ENCODE measurements at regions not wholly inside any gene's neighbourhood (a gene's known extent, or its start where the extent isn't known, plus 50 kb on each side); places are given as distances from the start of the nearest gene placed in this dataset.

DNA sequence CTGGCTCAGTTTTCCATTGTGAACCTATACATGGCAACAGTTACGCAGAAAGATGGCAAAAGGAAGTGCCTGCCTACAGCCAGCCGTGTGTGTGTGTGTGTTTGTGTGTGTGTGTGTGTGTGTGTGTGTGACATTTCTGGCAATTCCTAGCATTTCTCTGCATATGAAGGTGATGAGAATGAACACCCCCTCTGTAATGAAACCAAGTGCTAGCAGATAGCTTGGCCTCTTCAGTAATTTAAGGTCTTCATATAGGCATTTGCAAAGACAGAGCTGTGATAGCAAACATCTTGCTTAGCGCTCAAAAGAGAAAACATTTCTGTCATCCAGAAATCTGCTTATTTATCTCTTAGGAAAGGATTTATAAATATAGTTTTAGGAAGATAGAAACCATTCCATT is 389.1 kb downstream of the AACS start:
- TF ChIP-seq, protein P1, sequence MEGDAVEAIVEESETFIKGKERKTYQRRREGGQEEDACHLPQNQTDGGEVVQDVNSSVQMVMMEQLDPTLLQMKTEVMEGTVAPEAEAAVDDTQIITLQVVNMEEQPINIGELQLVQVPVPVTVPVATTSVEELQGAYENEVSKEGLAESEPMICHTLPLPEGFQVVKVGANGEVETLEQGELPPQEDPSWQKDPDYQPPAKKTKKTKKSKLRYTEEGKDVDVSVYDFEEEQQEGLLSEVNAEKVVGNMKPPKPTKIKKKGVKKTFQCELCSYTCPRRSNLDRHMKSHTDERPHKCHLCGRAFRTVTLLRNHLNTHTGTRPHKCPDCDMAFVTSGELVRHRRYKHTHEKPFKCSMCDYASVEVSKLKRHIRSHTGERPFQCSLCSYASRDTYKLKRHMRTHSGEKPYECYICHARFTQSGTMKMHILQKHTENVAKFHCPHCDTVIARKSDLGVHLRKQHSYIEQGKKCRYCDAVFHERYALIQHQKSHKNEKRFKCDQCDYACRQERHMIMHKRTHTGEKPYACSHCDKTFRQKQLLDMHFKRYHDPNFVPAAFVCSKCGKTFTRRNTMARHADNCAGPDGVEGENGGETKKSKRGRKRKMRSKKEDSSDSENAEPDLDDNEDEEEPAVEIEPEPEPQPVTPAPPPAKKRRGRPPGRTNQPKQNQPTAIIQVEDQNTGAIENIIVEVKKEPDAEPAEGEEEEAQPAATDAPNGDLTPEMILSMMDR (IDR thresholded peaks at IDR 0.05; ENCODE audit: extremely low read depth, low read depth, low read length): no peak

DNA sequence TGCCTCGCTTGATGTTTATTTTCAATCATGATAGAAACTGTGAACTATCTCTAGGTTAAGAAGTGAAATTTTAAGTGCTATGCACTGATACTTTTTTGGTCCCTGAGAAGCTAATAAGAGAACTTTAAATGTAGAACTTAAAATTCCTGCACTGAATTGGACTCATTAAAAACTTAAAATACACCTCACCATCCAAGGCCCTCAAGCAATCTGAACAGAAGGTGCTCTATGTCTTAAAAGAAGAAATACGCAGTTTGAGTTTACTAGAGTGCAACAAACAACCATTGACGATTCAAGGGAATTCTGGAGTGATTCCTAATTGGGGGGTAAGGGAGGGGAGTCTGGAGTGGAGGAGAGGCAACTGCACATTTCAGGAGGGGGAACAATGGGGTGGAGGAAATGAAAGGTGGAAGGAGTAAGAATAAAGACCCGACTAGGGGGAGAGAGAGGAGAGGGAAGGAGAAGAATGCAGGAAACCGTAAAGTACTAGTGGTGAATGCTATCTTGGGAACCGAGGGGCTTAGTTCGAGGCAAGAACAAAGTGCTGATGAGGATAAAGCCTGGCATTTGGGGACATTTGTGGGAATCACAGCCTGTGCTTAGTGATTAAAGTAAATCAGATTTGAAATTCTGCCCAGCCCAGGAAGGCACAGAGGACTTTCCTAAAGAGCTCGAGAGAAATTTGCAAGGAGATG is 389.7 kb downstream of the AACS start:
- H3K4me3 ChIP-seq (ENCODE audit: insufficient read depth, low read length): no peak overlapping the region
- no peaks in the 10 kb centered on the region for H4K20me1 ChIP-seq (ENCODE audit: insufficient read depth, low read length)
- no peaks in the 10 kb centered on the region for H3K36me3 ChIP-seq (ENCODE audit: insufficient read depth, low read length)
- no peaks in the 10 kb centered on the region for H3K4me1 ChIP-seq (ENCODE audit: insufficient read depth, low read length)
- H3K27me3 ChIP-seq (ENCODE audit: insufficient read depth, low read length): no peaks in the 10 kb centered on the region
- TF ChIP-seq, protein P1 (IDR thresholded peaks at IDR 0.05; ENCODE audit: extremely low read depth, low read depth, low read length): no peak
- H2AFZ ChIP-seq (ENCODE audit: low read length): no peak overlapping the region
- peaks cover 3% of the 10 kb centered on the region for H3K9me3 ChIP-seq (ENCODE audit: low read depth, low read length)
- no peak overlapping the region for H3K27ac ChIP-seq (ENCODE audit: low read depth, low read length)
- DNase-seq (ENCODE audit: insufficient read length, low spot score, missing footprints): no peak
- H3K4me2 ChIP-seq (ENCODE audit: insufficient read depth, low read length): no peak overlapping the region
- no peaks in the 10 kb centered on the region for H3K79me2 ChIP-seq (ENCODE audit: insufficient read depth, low read length)

More for the DNA sequence above, 389.1 kb downstream of the AACS start:
- Histone ChIP-seq H3K27ac (ENCODE audit: low read depth, low read length) (no peak overlapping the region), H4K20me1 (ENCODE audit: insufficient read depth, low read length) (no peaks in the 10 kb centered on the region), H3K4me1 (ENCODE audit: insufficient read depth, low read length) (no peaks in the 10 kb centered on the region), H2AFZ (ENCODE audit: low read length) (no peak overlapping the region), H3K9me3 (ENCODE audit: low read depth, low read length) (peaks cover 3% of the 10 kb centered on the region), H3K4me3 (ENCODE audit: insufficient read depth, low read length) (no peak overlapping the region), H3K27me3 (ENCODE audit: insufficient read depth, low read length) (no peaks in the 10 kb centered on the region), H3K4me2 (ENCODE audit: insufficient read depth, low read length) (no peak overlapping the region), H3K36me3 (ENCODE audit: insufficient read depth, low read length) (no peaks in the 10 kb centered on the region), H3K79me2 (ENCODE audit: insufficient read depth, low read length) (no peaks in the 10 kb centered on the region)
- DNase-seq (ENCODE audit: insufficient read length, low spot score, missing footprints): no peak

DNA sequence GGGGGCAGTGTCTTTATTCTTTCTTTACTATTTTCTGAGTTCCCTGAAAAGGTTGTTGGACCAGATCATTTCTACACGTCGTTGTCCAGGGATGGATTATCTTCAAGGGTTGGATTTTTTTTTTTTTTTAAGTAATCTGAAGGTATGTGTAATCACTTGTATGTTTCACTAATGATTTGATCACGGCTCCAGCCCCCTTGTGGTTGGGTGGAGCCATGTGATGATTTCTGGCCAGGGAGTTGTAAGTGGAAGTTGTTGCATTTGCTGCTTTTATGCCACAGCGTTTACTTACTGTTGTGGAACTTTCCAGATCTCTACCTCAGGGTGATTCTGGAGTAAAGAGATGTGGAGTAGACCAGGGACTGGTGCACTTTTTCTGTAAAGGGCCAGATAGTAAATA is 390.3 kb downstream of the AACS start:
- DNase-seq (ENCODE audit: insufficient read length, low spot score, missing footprints): no peak
- no peak overlapping the region for H3K27ac ChIP-seq (ENCODE audit: low read depth, low read length)
- no peaks in the 10 kb centered on the region for H4K20me1 ChIP-seq (ENCODE audit: insufficient read depth, low read length)
- no peaks in the 10 kb centered on the region for H3K36me3 ChIP-seq (ENCODE audit: insufficient read depth, low read length)
- H2AFZ ChIP-seq (ENCODE audit: low read length): no peak overlapping the region
- peaks cover 3% of the 10 kb centered on the region for H3K9me3 ChIP-seq (ENCODE audit: low read depth, low read length)
- no peaks in the 10 kb centered on the region for H3K4me1 ChIP-seq (ENCODE audit: insufficient read depth, low read length)
- H3K79me2 ChIP-seq (ENCODE audit: insufficient read depth, low read length): no peaks in the 10 kb centered on the region
- H3K27me3 ChIP-seq (ENCODE audit: insufficient read depth, low read length): no peaks in the 10 kb centered on the region
- H3K4me3 ChIP-seq (ENCODE audit: insufficient read depth, low read length): no peak overlapping the region
- no peak overlapping the region for H3K4me2 ChIP-seq (ENCODE audit: insufficient read depth, low read length)
- TF ChIP-seq, protein P1 (IDR thresholded peaks at IDR 0.05; ENCODE audit: extremely low read depth, low read depth, low read length): no peak

DNA sequence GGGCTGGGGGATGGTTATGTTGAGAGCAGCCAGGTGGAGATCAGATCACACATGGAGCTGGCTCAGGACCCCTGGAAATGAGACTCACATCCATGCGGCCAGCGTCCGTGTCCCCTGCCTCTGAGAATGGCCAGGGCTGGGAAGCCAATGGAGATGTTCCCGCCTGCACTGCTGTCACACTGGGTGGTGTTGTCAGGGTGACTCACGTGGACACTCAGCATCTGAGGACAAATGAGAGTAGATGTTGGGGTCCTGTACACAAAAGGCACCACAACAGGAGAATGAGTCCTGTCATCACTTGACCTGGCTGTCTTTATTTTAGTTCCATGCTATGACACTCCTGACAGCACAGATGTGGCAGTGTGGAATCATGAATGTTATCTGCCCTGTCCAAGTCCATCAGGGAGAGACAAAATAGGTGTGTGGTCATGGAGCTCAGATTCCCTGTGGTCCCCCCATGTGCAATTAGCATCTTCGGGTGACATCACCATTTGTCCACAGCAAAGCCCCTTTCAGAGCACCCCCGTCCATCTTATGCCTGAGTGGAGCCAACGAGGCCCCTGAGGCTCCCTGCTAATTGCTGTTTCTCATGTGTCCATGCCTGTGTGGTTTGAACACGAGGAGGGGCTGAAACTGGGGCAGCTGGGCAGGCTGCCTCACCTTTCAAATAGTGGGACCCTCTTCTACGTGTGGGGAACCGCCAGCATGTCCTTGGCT is 393.5 kb downstream of the AACS start:
- Histone ChIP-seq H3K4me2 (ENCODE audit: insufficient read depth, low read length) (no peak overlapping the region), H3K79me2 (ENCODE audit: insufficient read depth, low read length) (no peaks in the 10 kb centered on the region), H3K27ac (ENCODE audit: low read depth, low read length) (no peak overlapping the region), H3K27me3 (ENCODE audit: insufficient read depth, low read length) (no peaks in the 10 kb centered on the region), H3K4me3 (ENCODE audit: insufficient read depth, low read length) (no peak overlapping the region), H4K20me1 (ENCODE audit: insufficient read depth, low read length) (no peaks in the 10 kb centered on the region), H2AFZ (ENCODE audit: low read length) (no peak overlapping the region), H3K36me3 (ENCODE audit: insufficient read depth, low read length) (no peaks in the 10 kb centered on the region), H3K9me3 (ENCODE audit: low read depth, low read length) (peaks cover 3% of the 10 kb centered on the region), H3K4me1 (ENCODE audit: insufficient read depth, low read length) (no peaks in the 10 kb centered on the region)
- no peak for DNase-seq (ENCODE audit: insufficient read length, low spot score, missing footprints)
- TF ChIP-seq, protein P1 (IDR thresholded peaks at IDR 0.05; ENCODE audit: extremely low read depth, low read depth, low read length): no peak
